Adrenal gland (tissue), 9 donors: ENCODE measurements at regions not wholly inside any gene's neighbourhood (a gene's known extent, or its start where the extent isn't known, plus 50 kb on each side); places are given as distances from the start of the nearest gene placed in this dataset.

Experiments
- DNase-seq, 7 donors: peaks; one replicate each; pipeline ENCODE4 v3.0.0-alpha.2; 2019 to 2020
- H3K27ac ChIP-seq, 5 donors: fragments of 200-600 bp; sonication (generic) in 4 of 5; 1 replicate in 3 of 5; 2 replicates in 2 of 5; pipeline versions ENCODE4 v1.5.1 to v1.8.0; 2016 to 2020; ENCODE audit warnings: mild to moderate bottlenecking in 1 of 5
- H3K27me3 ChIP-seq: fragments of 200-600 bp; 2 replicates; pipeline ENCODE4 v1.8.0; 2021
- H3K36me3 ChIP-seq, 2 donors: fragments of 200-600 bp; replicated peaks in 1 of 2; 1 replicate in 1 of 2; 2 replicates in 1 of 2; pipeline versions ENCODE4 v1.5.1 to v1.8.0; 2018 to 2022
- H3K4me1 ChIP-seq, 2 donors: fragments of 200-600 bp; replicated peaks in 1 of 2; 1 replicate in 1 of 2; 2 replicates in 1 of 2; pipeline versions ENCODE4 v1.5.1 to v1.8.0; 2018 to 2021
- H3K4me3 ChIP-seq, 4 donors: fragments of 200-600 bp; sonication (generic) in 3 of 4; one replicate each; pipeline ENCODE4 v1.5.1; 2016 to 2018
- H3K9me3 ChIP-seq, 3 donors: fragments of 200-600 bp; sonication (generic) in 1 of 3; replicated peaks in 1 of 3; 1 replicate in 2 of 3; 2 replicates in 1 of 3; pipeline versions ENCODE4 v1.5.1 to v1.8.0; 2016 to 2021
- CTCF ChIP-seq, 6 experiments: fragments of 450-650 bp in 4 of 6; fragments of 200-600 bp in 2 of 6; sonication (generic) in 1 of 6; IDR thresholded peaks; 1 replicate in 5 of 6; 2 replicates in 1 of 6; pipeline versions ENCODE4 v1.5.1 to v1.8.0; 2016 to 2021; ENCODE audit warnings: antibody characterized with exemption in 6 of 6, mild to moderate bottlenecking in 2 of 6, moderate library complexity in 1 of 6
- POLR2A ChIP-seq, 2 donors: fragments of 450-650 bp; IDR thresholded peaks; one replicate each; pipeline ENCODE4 v1.6.1; 2017; ENCODE audit warnings: antibody characterized with exemption in 2 of 2, mild to moderate bottlenecking in 2 of 2, moderate library complexity in 1 of 2
- WGBS, 4 donors: extraction: QIAGEN DNeasy Blood & Tissue Kit in 2 of 4; methylation state at CpG; one replicate each; pipeline versions ENCODE4 v1.1.5 to v1.1.7; 2013 to 2017; 5-methylcytosine and 5-hydroxymethylcytosine counted together
- intact Hi-C, 2 donors: fragments of 100-400 bp; cut with DNase I; formaldehyde crosslinking; loops; one replicate each; pipeline versions ENCODE4 v1.14.1 to v1.15.0; 2022 to 2023
- donor health status: healthy with polysubstance abuse.
- donor health status: Bipolar disorder and iron deficiency.
- donor health status: DM: yes; HTN: yes; CAD: no.
- donor health status: DM: no; HTN: no; CAD: no.
- donor health status: DM: no; HTN: no; CAD: no.

- H3K9me3 ChIP-seq: no peaks in the 10 kb centered on the region
- no peak overlapping the region for H3K27ac ChIP-seq
- WGBS, 4 donors: 84 to 92% (median 86%) methylated on average over 5 of the region's 5 CpGs
- H3K4me1 ChIP-seq: no peaks in the 10 kb centered on the region
- DNase-seq: no peak
- intact Hi-C loops: no loop called here
- H3K27me3 ChIP-seq: no peaks in the 10 kb centered on the region
- H3K4me3 ChIP-seq: no peak overlapping the region
- TF ChIP-seq CTCF (IDR thresholded peaks at IDR 0.05) (no peak), POLR2A (IDR thresholded peaks at IDR 0.05) (no peak)
- no peaks in the 10 kb centered on the region for H3K36me3 ChIP-seq
Observed at GRCh38 chr4:146087856-146088255, 87.7 kb upstream of the LSM6 start.

GRCh38 chr4:146076081-146076480 is 99.4 kb upstream of the LSM6 start:
- Histone ChIP-seq H3K9me3 (no peaks in the 10 kb centered on the region), H3K36me3 (no peaks in the 10 kb centered on the region), H3K27me3 (peaks cover 4% of the 10 kb centered on the region), H3K4me3 (no peak overlapping the region), H3K27ac (no peak overlapping the region), H3K4me1 (no peaks in the 10 kb centered on the region)
- 83 to 90% (median 89%) methylated on average over 6 of the region's 6 CpGs for WGBS, 4 donors
- intact Hi-C loops: no loop called here
- TF ChIP-seq CTCF (IDR thresholded peaks at IDR 0.05): no peak
- TF ChIP-seq POLR2A (IDR thresholded peaks at IDR 0.05): no peak
- no peak for DNase-seq

- 64 to 72% (median 71%) methylated on average over 3 of the region's 3 CpGs for WGBS, 4 donors
- intact Hi-C loops: no loop called here
- H3K27me3 ChIP-seq: peaks cover 4% of the 10 kb centered on the region
Observed at GRCh38 chr4:146073517-146073916, 102.0 kb upstream of the LSM6 start.

GRCh38 chr4:146072376-146072775 is 103.1 kb upstream of the LSM6 start:
- H3K27me3 ChIP-seq: peaks cover 4% of the 10 kb centered on the region
- H3K36me3 ChIP-seq: no peaks in the 10 kb centered on the region
- no peak overlapping the region for H3K27ac ChIP-seq
- TF ChIP-seq POLR2A (IDR thresholded peaks at IDR 0.05) (no peak), CTCF (IDR thresholded peaks at IDR 0.05) (no peak)
- no peak for DNase-seq
- no peaks in the 10 kb centered on the region for H3K9me3 ChIP-seq
- H3K4me3 ChIP-seq: no peak overlapping the region
- intact Hi-C loops: no loop called here
- WGBS, 4 donors: 44 to 60% (median 51%) methylated on average over 1 of the region's 1 CpG
- H3K4me1 ChIP-seq: no peaks in the 10 kb centered on the region

More at GRCh38 chr4:146073517-146073916, 102.0 kb upstream of the LSM6 start:
- no peak overlapping the region for H3K27ac ChIP-seq
- no peaks in the 10 kb centered on the region for H3K4me1 ChIP-seq
- no peaks in the 10 kb centered on the region for H3K9me3 ChIP-seq
- TF ChIP-seq POLR2A (IDR thresholded peaks at IDR 0.05) (no peak), CTCF (IDR thresholded peaks at IDR 0.05) (no peak)
- DNase-seq: no peak
- no peak overlapping the region for H3K4me3 ChIP-seq
- no peaks in the 10 kb centered on the region for H3K36me3 ChIP-seq
